ENCODE measurements at regions not wholly inside any gene's neighbourhood (a gene's known extent, or its start where the extent isn't known, plus 50 kb on each side); places are given as distances from the start of the nearest gene placed in this dataset.

- no peak for TF ChIP-seq CTCF (IDR thresholded peaks at IDR 0.05; ENCODE audit: extremely low read depth, insufficient read depth, missing control alignments)
- in situ Hi-C loops (cut with MboI; ENCODE audit: low pct_unique_long_range_greater_than_20kb, low sequenced_read_pairs, unreplicated experiment) = no loop called here
- no peak for DNase-seq (ENCODE audit: low spot score)
These were observed 81.1 kb upstream of the ENPEP start for GRCh38 chr4:110394871-110395270.

GRCh38 chr4:110381784-110382183 is 94.2 kb upstream of the ENPEP start:
- no peak for DNase-seq (ENCODE audit: low spot score)
- TF ChIP-seq CTCF (IDR thresholded peaks at IDR 0.05; ENCODE audit: extremely low read depth, insufficient read depth, missing control alignments) = no peak

GRCh38 chr4:110372485-110372884 is 103.5 kb upstream of the ENPEP start:
- in situ Hi-C loops (cut with MboI; ENCODE audit: low pct_unique_long_range_greater_than_20kb, low sequenced_read_pairs, unreplicated experiment) = no loop called here
- DNase-seq (ENCODE audit: low spot score) = no peak
- TF ChIP-seq CTCF (IDR thresholded peaks at IDR 0.05; ENCODE audit: extremely low read depth, insufficient read depth, missing control alignments) = no peak

More at GRCh38 chr4:110381784-110382183, 94.2 kb upstream of the ENPEP start:
- in situ Hi-C loops (cut with MboI; ENCODE audit: low pct_unique_long_range_greater_than_20kb, low sequenced_read_pairs, unreplicated experiment) = no loop called here

- in situ Hi-C loops (cut with MboI; ENCODE audit: low pct_unique_long_range_greater_than_20kb, low sequenced_read_pairs, unreplicated experiment) = no loop called here
- no peak for TF ChIP-seq CTCF (IDR thresholded peaks at IDR 0.05; ENCODE audit: extremely low read depth, insufficient read depth, missing control alignments)
- DNase-seq (ENCODE audit: low spot score) = no peak
These were observed 104.8 kb upstream of the ENPEP start for GRCh38 chr4:110371016-110371770.

GRCh38 chr4:110368409-110368808 is 107.5 kb upstream of the ENPEP start:
- DNase-seq (ENCODE audit: low spot score) = no peak
- TF ChIP-seq CTCF (IDR thresholded peaks at IDR 0.05; ENCODE audit: extremely low read depth, insufficient read depth, missing control alignments) = no peak

GRCh38 chr4:110367156-110367555 is 108.8 kb upstream of the ENPEP start:
- in situ Hi-C loops (cut with MboI; ENCODE audit: low pct_unique_long_range_greater_than_20kb, low sequenced_read_pairs, unreplicated experiment) = no loop called here
- TF ChIP-seq CTCF (IDR thresholded peaks at IDR 0.05; ENCODE audit: extremely low read depth, insufficient read depth, missing control alignments) = no peak
- DNase-seq (ENCODE audit: low spot score) = no peak

More at GRCh38 chr4:110368409-110368808, 107.5 kb upstream of the ENPEP start:
- in situ Hi-C loops (cut with MboI; ENCODE audit: low pct_unique_long_range_greater_than_20kb, low sequenced_read_pairs, unreplicated experiment) = no loop called here

Data from GM13977 (cell line).